Glutamatergic neuron (in vitro differentiated cells): ENCODE measurements at regions not wholly inside any gene's neighbourhood (a gene's known extent, or its start where the extent isn't known, plus 50 kb on each side); places are given as distances from the start of the nearest gene placed in this dataset.

Experiments
- DNase-seq: peaks from one replicate; pipeline ENCODE4 v3.0.0; 2022
- H3K27ac Mint-ChIP-seq: one replicate; pipeline ENCODE4 v1.8.0; 2020; ENCODE audit warnings: mild to moderate bottlenecking, mixed read lengths, inconsistent platforms; ENCODE audit not compliant: unreplicated experiment
- H3K27me3 Mint-ChIP-seq: one replicate; pipeline ENCODE4 v1.8.0; 2020; ENCODE audit warnings: mild to moderate bottlenecking, moderate library complexity, mixed read lengths, inconsistent platforms; ENCODE audit not compliant: unreplicated experiment
- H3K36me3 Mint-ChIP-seq: one replicate; pipeline ENCODE4 v1.8.0; 2020; ENCODE audit warnings: mild to moderate bottlenecking, mixed read lengths, inconsistent platforms; ENCODE audit not compliant: unreplicated experiment
- H3K4me1 Mint-ChIP-seq: one replicate; pipeline ENCODE4 v1.8.0; 2020; ENCODE audit warnings: mild to moderate bottlenecking, low read depth, mixed read lengths, inconsistent platforms; ENCODE audit not compliant: unreplicated experiment
- H3K4me3 Mint-ChIP-seq: one replicate; pipeline ENCODE4 v1.8.0; 2020; ENCODE audit warnings: mild to moderate bottlenecking, mixed read lengths, inconsistent platforms; ENCODE audit not compliant: unreplicated experiment
- H3K9me3 Mint-ChIP-seq: one replicate; pipeline ENCODE4 v1.8.0; 2020; ENCODE audit warnings: mild to moderate bottlenecking, moderate library complexity, mixed read lengths, inconsistent platforms; ENCODE audit not compliant: unreplicated experiment
- CTCF ChIP-seq: fragments of 200-600 bp; sonication (generic); IDR thresholded peaks from one replicate; pipeline ENCODE4 v1.5.0; 2021; ENCODE audit not compliant: partially characterized antibody, unreplicated experiment

DNA sequence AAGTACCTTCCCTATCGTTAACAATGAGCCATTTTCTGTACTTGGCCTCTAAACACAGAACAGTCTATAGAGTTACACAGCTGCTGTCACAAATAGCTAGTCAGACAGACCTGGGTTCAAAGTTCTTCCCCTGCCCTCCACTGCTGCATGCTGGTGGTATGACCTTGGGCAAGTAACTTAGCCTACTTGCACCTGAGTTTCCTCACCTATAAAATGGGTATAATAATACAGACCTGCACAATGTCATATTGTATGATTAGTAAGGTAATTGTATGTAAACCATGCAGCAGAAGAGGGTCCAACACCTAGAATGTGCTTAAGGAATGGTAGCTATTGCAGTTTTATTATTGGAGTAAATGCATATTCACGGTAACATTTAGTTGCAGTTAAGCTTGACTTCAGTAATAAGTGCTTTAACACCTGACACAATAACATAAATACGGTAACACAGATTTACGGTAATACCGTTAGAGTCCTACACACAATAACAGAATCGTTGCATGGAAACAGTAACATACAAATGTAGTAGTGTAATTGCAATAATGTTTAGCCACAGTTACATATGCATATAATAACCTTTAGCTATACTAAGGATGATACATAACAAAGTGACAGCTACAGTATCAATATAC is 193.3 kb upstream of the CSF3R start:
- Mint-ChIP-seq H3K27me3 (peaks cover 3% of the 10 kb centered on the region), H3K36me3 (no peaks in the 10 kb centered on the region), H3K27ac (no peak overlapping the region), H3K9me3 (no peaks in the 10 kb centered on the region), H3K4me3 (no peak overlapping the region), H3K4me1 (no peaks in the 10 kb centered on the region)
- TF ChIP-seq CTCF: no peak
- no peak for DNase-seq

GRCh38 chr1:36675106-36675505 is 192.4 kb upstream of the CSF3R start:
- H3K4me1 Mint-ChIP-seq: no peaks in the 10 kb centered on the region
- H3K36me3 Mint-ChIP-seq: no peaks in the 10 kb centered on the region
- no peak overlapping the region for H3K27ac Mint-ChIP-seq
- no peak for TF ChIP-seq CTCF
- no peak overlapping the region for H3K4me3 Mint-ChIP-seq
- H3K27me3 Mint-ChIP-seq: peaks cover 3% of the 10 kb centered on the region
- no peaks in the 10 kb centered on the region for H3K9me3 Mint-ChIP-seq
- DNase-seq: no peak

GRCh38 chr1:36673202-36673601 is 190.5 kb upstream of the CSF3R start:
- no peak for TF ChIP-seq CTCF
- Mint-ChIP-seq H3K36me3 (no peaks in the 10 kb centered on the region), H3K9me3 (no peaks in the 10 kb centered on the region), H3K27ac (no peak overlapping the region), H3K27me3 (peaks cover 3% of the 10 kb centered on the region), H3K4me1 (peaks cover 3% of the 10 kb centered on the region), H3K4me3 (no peak overlapping the region)
- DNase-seq: no peak

DNA sequence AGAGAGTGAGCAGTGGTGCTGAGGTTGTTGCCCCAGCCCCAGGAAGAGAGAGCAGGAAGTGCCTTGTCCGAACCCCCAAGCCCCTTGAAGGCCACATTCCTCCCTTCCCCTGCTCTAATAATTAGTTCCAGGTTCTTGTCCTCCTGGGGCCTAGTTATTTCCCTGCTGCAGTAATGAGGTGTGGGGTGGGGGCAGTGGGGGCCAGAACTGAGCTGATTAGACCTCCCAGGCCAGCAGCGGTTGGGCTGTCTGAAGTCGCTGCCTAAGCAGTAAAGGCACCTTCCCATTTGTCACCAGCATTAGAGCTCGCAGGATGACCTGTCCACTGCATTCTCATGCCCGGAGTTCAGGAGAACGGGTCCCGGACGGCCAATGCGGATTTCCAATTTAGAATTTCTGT is 186.5 kb upstream of the CSF3R start:
- Mint-ChIP-seq H3K4me3 (no peak overlapping the region), H3K27ac (no peak overlapping the region), H3K36me3 (no peaks in the 10 kb centered on the region), H3K4me1 (peaks cover 10% of the 10 kb centered on the region), H3K27me3 (no peaks in the 10 kb centered on the region), H3K9me3 (peaks cover 2% of the 10 kb centered on the region)
- TF ChIP-seq CTCF: no peak
- DNase-seq: no peak

GRCh38 chr1:36667836-36668235 is 185.1 kb upstream of the CSF3R start:
- no peak for TF ChIP-seq CTCF
- Mint-ChIP-seq H3K4me1 (peaks cover 10% of the 10 kb centered on the region), H3K4me3 (no peak overlapping the region), H3K27me3 (peaks cover 2% of the 10 kb centered on the region), H3K9me3 (peaks cover 2% of the 10 kb centered on the region), H3K27ac (no peak overlapping the region), H3K36me3 (no peaks in the 10 kb centered on the region)
- DNase-seq: no peak
